Inflammatory macrophage treated with lipopolysaccharide for 4 hours (primary cell): ENCODE measurements at regions not wholly inside any gene's neighbourhood (a gene's known extent, or its start where the extent isn't known, plus 50 kb on each side); places are given as distances from the start of the nearest gene placed in this dataset.
"Not testable (repeated sequence)": the region's sequence is repeated elsewhere in the genome, so short reads cannot be mapped to it uniquely, and the experiment has no call there.

Source experiments
- DNase-seq: peaks from one replicate; pipeline ENCODE4 v3.0.0-alpha.2; 2020

DNA sequence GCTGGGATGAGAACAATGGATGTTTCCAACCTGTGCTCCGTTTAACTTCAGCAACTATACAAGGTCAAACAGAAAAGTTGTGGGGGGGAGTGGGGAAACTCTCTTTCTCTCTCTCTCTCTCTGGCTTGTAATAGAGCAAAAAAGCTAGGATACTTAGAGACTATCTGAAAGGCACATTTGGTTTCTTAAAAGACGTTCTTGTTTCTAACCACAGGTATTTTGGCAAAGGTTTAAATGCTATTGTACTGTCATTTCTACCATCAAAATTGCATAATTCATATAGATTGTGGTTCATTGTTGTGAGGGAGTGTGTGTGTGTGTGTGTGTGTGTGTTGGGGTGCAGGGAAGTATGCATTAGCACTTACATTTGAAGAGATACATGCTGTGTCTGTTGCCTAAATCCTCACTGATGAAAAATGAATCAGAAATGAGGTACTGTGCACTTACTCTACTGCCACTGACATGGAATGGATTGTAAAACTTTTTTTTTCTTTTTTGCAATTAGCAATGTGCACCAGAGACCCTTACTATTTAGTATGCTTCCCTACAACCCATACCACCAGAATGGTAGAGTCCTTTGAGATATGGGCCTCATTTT is 841.0 kb upstream of the PIK3C3 start:
- no peak for DNase-seq

DNA sequence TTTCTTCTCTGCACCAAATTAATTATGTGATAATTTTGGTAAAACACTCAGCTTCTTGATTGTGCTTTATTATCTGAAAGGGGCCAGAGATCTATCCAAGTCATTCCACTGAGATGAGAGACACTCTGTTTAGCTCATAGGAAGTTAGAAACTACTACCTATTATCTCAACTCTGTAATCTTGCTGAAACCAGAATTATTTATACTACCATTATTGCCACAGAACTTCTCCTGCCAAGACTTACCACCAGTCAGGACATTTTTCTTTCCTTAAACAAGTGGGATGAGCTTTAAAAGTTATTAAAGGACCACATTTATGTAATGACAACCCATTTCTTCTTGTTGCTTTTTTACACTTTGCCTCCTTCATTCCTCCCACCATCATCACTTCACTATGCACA is 855.6 kb upstream of the PIK3C3 start:
- no peak for DNase-seq

DNA sequence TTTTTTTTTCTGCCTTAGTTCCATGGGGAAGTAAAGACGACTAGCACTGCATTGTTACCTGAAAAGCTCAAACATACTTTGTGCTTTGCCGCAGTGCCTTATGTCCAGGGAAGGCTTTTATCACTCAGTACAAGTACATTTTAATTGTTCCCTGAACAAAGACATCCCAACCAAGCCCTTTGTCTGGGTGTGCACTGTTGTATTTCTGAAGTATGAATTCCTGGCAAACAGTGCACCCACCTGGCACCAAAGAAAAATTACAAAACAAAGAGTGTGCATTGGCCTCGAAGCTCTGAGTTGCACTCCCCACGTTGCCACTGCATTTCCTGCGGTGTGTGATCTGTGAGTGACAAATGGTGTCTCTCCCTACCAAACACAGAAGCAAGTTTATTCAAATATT is 858.5 kb upstream of the PIK3C3 start:
- DNase-seq, result no peak

DNA sequence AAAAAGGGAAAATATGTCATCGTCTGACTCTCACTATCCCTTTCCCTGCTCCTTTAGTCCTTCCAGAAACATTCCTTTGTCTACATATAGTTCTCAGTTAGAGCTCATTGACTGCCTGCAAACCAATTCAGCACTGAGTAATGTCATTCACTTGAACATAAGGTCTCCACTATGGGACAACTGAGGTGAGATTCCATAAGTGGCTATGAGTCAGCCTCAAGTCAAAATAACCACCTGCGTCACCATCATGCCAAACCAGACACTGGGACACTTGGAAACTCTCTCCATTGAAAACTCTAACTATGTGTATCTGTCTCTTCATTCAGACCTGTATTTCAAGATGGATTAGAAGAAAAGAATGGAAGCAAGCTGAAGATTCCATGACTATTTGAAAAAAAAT is 878.0 kb upstream of the PIK3C3 start:
- no peak for DNase-seq

DNA sequence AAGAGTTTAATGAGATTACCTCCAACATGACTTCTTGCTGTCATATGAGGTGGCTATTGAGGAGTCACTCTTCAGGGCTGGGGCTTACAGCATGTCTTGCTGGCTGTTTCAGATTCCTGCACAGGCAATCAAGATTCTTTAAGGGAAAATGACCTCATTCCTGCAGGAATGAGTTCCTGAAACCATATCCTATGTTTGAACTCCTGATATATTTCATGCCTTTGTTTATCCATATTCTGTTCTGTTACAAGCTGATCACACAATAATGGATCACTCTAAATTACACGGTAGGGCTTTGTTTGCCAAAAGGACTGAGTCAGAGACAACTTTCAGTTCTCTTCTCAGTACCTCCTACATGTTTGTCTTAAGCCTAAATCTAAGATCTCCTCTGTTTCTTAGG is 879.8 kb upstream of the PIK3C3 start:
- DNase-seq, result no peak

DNA sequence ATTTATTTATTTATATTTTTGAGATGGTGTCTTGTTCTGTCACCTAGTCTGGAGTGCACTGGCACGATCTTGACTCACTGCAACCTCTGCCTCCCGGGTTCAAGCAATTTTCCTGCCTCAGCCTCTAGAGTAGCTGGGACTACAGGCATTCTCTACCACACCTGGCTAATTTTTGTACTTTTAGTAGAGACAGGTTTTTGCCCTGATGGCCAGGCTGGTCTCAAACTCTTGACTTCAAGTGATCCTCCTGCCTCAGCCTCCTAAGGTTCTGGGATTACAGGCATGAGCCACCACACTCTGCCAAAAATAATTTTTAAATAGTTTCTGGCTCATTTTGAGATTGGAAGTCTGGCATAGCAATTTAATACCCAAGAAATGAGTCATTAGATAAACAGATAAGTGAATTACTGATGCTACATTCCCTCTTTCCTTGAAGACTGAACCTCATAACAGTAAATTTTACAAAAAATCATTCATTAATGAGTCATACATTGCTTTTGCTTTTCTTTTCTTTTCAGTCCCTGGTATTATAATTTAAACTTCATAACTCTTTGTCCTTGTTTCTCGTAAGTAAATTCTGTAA is 881.6 kb upstream of the PIK3C3 start:
- no peak for DNase-seq

DNA sequence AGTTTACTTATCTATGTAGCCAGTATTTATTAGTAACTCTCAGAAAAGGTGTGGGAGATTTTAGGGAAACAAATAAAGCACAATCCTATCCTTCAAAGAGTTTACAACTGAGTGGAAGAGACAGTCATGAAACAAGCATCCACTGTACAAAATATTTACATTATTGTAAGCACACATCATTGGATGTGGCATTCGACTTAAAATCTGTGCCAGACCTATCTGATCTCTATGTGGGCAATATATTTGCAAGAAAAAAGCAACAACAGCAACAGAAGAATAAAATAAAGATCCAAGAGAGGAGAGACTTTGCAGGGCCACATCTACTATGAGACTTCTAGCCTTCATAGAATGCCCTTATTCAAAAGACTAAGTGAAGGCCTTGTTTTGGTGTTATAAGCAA is 882.1 kb upstream of the PIK3C3 start:
- DNase-seq, result no peak

DNA sequence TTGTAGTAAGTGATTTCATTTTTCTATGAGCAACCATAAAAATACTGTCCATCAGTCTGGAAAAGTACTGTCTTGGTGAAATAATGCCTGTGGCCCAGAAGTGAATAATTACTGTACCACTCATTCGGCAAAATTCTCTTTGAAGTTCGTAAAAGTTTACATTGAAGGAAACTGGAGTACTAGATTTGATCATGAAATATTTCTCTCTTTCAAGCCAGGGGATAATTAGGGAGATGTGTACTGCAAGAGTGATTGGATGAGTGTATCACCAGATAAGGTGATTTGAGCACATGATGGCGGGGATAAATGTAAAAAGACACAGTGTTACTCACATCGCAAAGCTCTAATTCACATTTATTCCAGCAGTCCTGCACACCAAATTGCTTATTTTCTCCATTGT is 883.2 kb upstream of the PIK3C3 start:
- DNase-seq, result no peak

DNA sequence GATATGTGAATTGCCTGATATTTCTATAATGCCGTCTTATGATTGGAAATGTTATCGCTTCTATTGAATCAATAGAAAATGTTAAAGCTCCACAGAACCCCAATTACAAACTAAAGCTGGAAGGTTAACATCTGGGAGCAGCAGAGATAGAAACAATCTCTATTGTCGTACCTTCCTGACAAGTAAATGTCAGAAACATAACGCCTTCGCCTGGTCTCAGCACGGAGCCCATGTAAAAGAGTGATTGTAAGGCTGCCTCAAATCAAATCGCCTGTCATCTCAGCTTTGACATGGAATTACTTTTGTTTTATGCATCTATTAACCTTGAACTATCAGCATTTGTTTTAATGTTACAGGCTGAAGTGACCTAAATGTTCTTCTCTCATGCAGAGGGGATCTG is 885.9 kb upstream of the PIK3C3 start:
- DNase-seq, result no peak

DNA sequence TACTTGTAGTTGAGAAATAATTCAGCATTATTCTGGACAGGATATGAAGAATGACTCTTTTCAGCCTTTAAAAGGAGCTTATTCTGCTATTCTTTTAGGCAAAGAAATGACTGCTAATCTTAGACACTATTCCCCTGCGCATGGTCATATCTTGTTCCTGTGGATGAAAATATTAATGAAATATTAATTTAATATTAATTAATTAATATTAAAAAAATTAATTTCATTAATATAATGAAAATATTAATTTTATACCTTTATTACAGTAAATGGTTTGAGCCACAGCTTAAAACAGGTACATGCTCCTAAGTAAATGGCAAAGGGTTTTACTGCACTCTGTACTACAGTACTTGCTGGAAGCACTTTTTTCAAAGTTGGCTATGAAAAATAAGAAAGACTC is 890.1 kb upstream of the PIK3C3 start:
- no peak for DNase-seq

DNA sequence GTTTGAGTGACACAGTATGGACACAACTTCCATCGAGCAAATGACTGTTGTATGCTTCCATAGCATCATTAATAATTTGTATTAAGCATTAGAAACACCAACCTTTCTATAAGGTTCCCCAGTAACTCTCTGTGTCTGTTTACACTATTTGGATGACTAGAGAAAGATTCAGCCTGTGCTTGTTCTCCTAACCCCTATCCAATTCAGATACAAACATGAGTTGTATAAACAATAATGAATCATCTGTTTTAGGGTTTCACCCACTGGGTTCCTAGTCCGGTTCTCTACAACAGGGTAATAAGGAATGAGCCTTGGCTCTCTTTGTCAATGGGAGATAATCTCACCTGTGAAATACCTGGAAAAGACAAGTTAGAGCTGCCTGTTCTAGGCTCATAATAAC is 894.1 kb upstream of the PIK3C3 start:
- DNase-seq, result no peak

DNA sequence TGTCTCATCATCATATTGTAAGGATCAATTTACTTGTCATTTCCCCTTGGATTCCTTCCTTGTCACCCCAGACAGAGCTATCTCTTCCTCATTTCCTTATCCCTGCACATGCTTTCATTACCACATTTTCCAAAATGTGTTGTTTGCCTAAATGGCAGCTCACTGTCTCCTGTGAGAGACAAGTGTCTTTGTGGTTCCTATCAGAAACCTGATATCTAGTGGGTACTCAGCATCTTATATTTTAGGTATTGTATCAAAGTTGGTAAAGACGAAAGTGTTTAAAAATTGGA is 896.0 kb upstream of the PIK3C3 start:
- DNase-seq, result no peak

DNA sequence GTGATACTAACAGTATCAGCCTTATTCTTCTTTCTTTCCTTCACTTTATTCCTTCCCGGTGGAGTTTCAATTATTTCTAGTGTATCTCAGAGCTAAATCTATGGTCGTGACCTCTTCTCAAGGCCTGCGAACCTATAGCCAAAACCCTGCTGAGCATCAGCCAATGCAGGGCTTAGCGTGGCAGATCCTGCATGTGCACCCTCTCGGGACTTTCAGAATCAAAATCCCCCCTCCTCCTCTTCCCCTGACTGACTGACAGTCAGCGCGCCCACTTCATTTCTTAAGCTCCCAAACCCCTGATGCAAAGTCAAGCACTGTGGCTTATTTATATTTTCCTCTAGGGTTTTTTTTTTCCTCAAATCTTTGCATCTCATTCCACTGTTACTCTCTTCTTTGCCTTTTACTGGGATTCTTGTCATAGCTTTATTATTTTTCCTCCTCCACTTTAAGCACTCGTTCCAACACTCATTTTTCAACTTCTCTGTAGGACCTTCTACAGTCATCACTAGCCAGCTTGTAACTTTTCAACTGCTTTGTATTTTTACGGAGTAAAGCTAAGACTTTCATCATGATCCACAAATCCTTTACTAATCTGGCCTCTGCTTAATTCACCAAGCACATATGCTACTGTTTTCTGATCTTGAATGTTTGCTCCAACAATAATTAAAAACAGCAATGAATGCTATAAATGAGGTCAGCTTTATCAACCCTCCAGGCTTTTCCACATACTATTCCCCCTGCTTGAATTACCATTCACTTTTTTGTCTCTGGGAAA is 896.5 kb upstream of the PIK3C3 start:
- no peak for DNase-seq

DNA sequence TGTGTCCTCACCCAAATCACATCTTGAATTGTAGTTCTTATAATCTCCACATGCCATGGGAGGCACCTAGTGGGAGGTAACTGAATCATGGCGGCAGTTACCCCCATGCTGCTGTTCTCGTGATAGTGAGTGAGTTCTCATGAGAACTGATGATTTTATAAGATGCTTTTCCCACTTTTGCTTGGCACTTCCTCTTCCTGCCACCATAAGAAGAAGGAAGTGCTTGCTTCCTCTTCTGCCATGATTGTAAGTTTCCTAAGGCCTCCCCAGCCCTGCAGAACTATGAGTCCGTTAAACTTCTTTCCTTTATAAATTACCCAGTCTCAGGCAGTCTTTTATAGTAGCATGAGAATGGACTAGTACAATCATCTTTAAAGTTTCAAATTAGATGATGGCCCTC is 902.4 kb upstream of the PIK3C3 start:
- no peak for DNase-seq

DNA sequence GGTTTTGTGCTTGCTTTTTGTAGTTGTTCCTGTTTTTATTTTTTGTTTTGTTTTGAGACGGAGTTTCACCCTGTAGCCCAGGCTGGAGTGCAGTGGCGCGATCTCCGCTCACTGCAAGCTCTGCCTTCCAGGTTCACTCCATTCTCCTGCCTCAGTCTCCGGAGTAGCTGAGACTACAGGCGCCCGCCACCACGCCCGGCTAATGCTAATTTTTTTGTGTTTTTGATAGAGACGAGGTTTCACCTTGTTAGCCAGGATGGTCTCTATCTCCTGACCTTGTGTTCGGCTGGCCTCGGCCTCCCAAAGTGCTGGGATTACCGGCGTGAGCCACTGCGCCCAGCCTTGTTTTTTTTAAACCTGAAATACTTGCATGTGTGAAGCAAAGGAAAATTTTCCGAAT is 908.8 kb upstream of the PIK3C3 start:
- DNase-seq, result not testable (repeated sequence)

DNA sequence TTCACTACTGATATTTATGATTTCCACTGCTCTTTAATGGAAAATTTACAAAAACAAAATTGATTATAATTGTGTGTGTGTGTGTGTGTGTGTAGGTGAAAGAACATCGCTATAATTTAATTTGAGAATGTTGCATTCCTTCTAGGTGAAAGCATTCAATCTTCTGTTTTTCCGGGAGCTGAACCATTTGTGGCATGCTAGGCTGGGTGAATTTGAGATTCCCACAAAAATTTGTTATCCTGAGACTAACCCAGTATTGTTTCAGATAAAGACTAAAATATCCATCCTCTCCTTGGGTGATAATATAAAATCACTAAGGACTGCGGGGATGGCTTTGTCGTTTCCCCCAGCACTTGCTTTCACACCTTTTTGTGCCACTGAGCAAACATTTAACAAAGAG is 911.2 kb upstream of the PIK3C3 start:
- no peak for DNase-seq

DNA sequence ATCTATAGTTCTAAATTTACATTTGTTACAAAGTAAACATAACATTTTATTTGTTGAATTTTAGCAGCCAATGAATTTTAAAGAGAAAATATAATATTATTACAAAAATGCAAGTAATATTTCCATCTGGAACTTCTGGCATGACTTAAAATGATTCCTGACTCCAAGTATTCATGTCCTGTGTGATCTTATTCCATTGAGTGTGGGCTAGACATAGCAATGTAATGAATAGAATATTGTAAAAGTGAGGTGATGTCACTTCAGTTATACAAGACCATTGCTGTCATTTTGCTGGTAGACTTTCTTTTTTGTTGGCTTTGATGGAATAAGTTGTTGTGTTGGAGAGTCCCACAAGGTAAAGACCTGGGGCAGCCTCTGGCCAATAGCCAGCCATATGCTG is 912.2 kb upstream of the PIK3C3 start:
- DNase-seq, result no peak

DNA sequence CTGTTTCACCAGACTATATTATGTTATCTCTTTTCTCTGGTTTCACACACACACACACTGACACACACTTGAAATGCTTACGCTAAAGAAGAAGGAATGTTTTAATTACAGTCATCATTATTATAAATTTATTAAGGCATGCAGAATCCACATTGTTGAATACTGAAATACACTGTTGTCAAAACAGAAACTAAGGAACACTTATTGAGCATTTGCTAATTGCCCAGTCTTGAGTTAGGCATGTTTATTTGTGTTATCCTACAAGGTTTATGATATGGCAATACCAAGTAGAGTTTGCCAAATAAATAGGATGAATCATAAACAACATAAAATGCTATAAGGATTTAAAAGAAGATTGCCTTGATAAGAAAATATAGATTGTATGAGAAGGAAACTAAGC is 917.0 kb upstream of the PIK3C3 start:
- no peak for DNase-seq

DNA sequence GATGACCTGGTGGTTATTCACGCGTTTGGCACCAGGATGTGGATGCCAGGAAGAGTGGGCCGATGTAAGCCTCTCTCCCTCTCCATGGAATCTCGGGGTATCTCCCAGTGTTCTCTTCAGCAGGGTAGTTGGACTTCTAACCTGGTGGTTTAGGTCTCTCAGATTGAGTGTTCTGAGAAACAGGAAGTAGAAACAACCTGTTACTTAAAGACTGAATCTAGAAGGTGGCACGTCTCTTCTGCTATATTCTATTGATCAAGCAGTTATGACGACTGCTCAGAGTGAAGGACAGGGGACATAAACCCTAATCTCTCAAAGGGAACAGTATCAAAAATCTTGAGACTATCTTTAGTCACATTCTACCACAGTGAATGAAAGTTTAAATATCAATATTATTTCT is 918.7 kb upstream of the PIK3C3 start:
- DNase-seq, result no peak

DNA sequence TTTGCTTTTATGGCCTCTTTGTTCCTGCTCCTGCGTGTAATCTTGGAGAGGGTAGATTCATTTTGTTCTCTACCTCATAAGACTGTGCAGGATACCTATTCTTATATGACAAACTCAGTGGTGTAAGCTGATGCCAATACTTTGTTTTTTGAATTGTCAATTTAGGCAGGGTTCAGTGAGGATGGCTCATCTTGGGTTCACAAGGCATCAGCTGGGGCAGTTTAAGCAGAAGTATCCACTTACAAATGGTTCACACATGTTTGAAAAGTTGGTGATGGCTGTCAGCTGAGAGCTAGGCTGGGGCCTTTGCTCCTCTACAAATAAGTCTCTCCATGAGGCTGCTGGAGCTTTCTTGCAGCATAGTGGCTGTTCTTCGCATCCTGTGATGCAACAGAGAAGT is 920.6 kb upstream of the PIK3C3 start:
- DNase-seq, result no peak

DNA sequence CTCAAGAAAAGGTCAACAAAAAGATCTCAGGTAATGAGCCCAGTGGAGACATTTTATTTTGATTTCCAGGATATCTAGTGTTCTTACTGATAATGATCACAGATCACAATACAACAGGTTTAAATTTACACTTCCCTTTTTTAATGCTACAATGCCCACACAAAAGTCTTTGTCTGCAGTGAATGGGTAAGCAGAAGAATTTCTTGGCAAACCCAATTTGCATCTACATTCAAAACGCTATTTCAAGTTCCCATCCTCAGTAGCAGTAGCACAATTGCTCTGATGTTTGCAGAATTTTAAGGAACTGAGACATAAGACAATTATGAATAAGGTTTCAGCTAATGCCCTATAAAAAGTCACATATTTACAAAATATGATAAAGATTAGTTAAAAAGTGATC is 929.4 kb upstream of the PIK3C3 start:
- no peak for DNase-seq

DNA sequence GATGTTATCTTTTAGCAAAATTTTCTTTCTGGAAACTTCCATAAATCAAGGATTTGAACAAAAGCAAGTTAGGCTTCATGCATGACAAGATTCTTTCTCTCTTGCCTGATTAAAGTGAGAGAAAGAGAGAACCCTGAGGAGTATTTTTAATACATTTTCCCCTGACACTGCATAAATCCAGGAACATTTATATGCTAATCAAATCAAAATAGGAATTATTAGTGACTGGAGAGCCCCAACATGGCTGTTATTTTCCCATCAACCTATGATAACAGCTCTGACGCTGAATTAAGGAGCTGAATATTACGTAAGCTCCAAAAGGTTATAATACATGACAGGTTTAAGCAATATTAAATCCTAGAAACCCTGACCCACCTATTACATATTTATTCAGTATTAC is 930.2 kb upstream of the PIK3C3 start:
- no peak for DNase-seq

DNA sequence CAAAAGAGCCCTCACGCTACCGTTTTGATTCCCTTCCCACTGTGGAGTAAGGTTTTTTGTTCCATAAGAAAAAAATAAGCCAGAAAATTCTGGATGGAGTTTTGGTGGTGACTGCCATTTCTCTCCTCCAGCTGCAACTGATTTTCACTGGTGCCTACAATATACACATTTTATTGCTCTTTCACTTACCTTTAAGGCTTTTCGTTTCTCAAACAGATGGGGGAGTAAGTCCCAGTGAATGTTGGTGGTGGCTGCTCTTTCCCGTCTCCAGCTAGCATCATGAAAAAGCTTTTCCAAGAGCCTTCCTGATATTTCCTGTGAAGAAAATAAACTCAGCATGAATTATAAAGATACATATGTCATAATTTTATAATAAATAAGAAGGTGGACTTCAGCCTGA is 932.5 kb upstream of the PIK3C3 start:
- no peak for DNase-seq

DNA sequence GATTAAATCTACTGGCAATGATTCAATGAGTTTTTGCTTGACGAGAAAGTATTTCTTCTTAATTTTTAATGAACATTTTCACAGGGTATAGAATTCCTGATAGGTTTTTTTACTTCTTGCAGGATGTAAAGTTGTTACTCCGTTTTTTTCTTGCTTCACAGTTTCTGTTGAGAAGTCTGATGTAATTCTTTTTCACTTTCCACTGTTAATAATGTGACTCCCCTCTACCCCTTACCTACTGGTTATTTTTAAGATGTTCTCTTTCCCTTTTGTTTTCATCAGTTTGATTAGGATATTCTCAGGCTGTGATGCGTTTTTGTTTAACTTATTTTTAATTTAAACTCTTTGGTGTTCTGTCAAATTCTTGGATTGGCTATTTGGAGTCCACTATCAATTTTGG is 933.9 kb upstream of the PIK3C3 start:
- no peak for DNase-seq

DNA sequence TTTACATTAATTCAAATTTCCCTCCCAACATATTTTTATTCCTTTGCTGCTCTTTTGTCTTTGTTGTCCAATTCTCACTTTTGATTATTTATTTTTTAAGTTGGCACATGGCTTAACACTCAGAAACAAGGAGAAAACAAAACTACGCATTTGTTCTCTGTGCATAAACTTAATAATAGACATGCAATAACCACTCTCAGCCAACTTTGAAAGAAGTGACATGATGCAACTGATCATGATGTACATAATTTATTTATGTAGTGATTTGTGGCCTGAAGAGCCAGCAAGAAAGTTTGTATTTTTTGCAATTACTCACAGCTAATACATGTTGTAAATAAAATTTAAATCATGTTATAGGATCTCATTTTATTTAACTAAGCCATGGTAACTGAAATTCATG is 942.8 kb upstream of the PIK3C3 start:
- DNase-seq, result no peak
